Amygdala (tissue), 56 donors: ENCODE measurements at regions not wholly inside any gene's neighbourhood (a gene's known extent, or its start where the extent isn't known, plus 50 kb on each side); places are given as distances from the start of the nearest gene placed in this dataset.

ENCODE experiments used
- DNase-seq, 56 donors: peaks; one replicate each; lab custom pipeline; 2025; lab: John Stamatoyannopoulos, UW

GRCh38 chr4:36779601-36780000 lies 464.9 kb upstream of the NWD2 start:
- no peak for DNase-seq

GRCh38 chr4:36785973-36786372 lies 458.6 kb upstream of the NWD2 start:
- DNase-seq = no peak

- no peak for DNase-seq
These were observed 458.0 kb upstream of the NWD2 start for GRCh38 chr4:36786519-36786918.

GRCh38 chr4:36794716-36795115 lies 449.8 kb upstream of the NWD2 start:
- no peak for DNase-seq

- DNase-seq = no peak
These were observed 432.4 kb upstream of the NWD2 start for GRCh38 chr4:36812149-36812548.

- DNase-seq = no peak
These were observed 429.0 kb upstream of the NWD2 start for GRCh38 chr4:36815536-36815935.

- DNase-seq = peak in 1 of 56 donors; percentile 0
These were observed 421.2 kb upstream of the NWD2 start for GRCh38 chr4:36823199-36823967.

GRCh38 chr4:36824682-36825081 lies 419.9 kb upstream of the NWD2 start:
- no peak for DNase-seq

GRCh38 chr4:36835246-36835645 lies 409.3 kb upstream of the NWD2 start:
- no peak for DNase-seq

GRCh38 chr4:36841583-36842326 lies 402.8 kb upstream of the NWD2 start:
- no peak for DNase-seq

- DNase-seq = no peak
These were observed 400.1 kb upstream of the NWD2 start for GRCh38 chr4:36844448-36844847.

- no peak for DNase-seq
These were observed 391.7 kb upstream of the NWD2 start for GRCh38 chr4:36852856-36853255.

- no peak for DNase-seq
These were observed 390.0 kb upstream of the NWD2 start for GRCh38 chr4:36854554-36854953.

GRCh38 chr4:36863601-36864000 lies 380.9 kb upstream of the NWD2 start:
- no peak for DNase-seq

GRCh38 chr4:36870121-36870520 lies 374.4 kb upstream of the NWD2 start:
- no peak for DNase-seq

- no peak for DNase-seq
These were observed 371.9 kb upstream of the NWD2 start for GRCh38 chr4:36872679-36873078.

- DNase-seq = no peak
These were observed 360.4 kb upstream of the NWD2 start for GRCh38 chr4:36884151-36884550.

GRCh38 chr4:36891971-36892370 lies 352.6 kb upstream of the NWD2 start:
- no peak for DNase-seq

GRCh38 chr4:36900446-36900987 lies 344.0 kb upstream of the NWD2 start:
- DNase-seq = no peak

- DNase-seq = no peak
These were observed 339.7 kb upstream of the NWD2 start for GRCh38 chr4:36904823-36905222.

- DNase-seq = no peak
These were observed 330.4 kb upstream of the NWD2 start for GRCh38 chr4:36914106-36914505.

- DNase-seq = no peak
These were observed 328.8 kb upstream of the NWD2 start for GRCh38 chr4:36915717-36916116.
